Lower leg skin (tissue), 4 donors: ENCODE measurements at regions not wholly inside any gene's neighbourhood (a gene's known extent, or its start where the extent isn't known, plus 50 kb on each side); places are given as distances from the start of the nearest gene placed in this dataset.
A peak's percentile ranks its signal among the peaks of the same experiment; 100 is the strongest.

Experiments
- DNase-seq, 2 donors: peaks; one replicate each; pipeline ENCODE4 v3.0.0-alpha.2; 2019; ENCODE audit warnings: low spot score in 2 of 2
- H3K4me3 ChIP-seq: fragments of 200-600 bp; sonication (generic); 2 replicates; pipeline ENCODE4 v1.5.1; 2017; ENCODE audit warnings: mild to moderate bottlenecking, low read depth; ENCODE audit not compliant: poor library complexity, severe bottlenecking
- POLR2A ChIP-seq, 2 donors: fragments of 450-650 bp; IDR thresholded peaks; one replicate each; pipeline ENCODE4 v1.6.1; 2016 to 2017; ENCODE audit warnings: antibody characterized with exemption in 2 of 2, mild to moderate bottlenecking in 1 of 2, moderate library complexity in 1 of 2
- WGBS, 2 donors: methylation state at CpG; one replicate each; pipeline ENCODE4 v1.1.5; 2018; 5-methylcytosine and 5-hydroxymethylcytosine counted together
- intact Hi-C: fragments of 100-400 bp; cut with DNase I; formaldehyde crosslinking; loops from one replicate; pipeline ENCODE4 v1.15.0; 2023; ENCODE audit warnings: low total_unique reads
- TF ChIP-seq, protein P1 (sequence below), 3 donors: fragments of 450-650 bp; IDR thresholded peaks; one replicate each; pipeline ENCODE4 v1.5.1; 2016; ENCODE audit warnings: antibody characterized with exemption in 3 of 3, mild to moderate bottlenecking in 3 of 3, moderate library complexity in 2 of 3

DNA sequence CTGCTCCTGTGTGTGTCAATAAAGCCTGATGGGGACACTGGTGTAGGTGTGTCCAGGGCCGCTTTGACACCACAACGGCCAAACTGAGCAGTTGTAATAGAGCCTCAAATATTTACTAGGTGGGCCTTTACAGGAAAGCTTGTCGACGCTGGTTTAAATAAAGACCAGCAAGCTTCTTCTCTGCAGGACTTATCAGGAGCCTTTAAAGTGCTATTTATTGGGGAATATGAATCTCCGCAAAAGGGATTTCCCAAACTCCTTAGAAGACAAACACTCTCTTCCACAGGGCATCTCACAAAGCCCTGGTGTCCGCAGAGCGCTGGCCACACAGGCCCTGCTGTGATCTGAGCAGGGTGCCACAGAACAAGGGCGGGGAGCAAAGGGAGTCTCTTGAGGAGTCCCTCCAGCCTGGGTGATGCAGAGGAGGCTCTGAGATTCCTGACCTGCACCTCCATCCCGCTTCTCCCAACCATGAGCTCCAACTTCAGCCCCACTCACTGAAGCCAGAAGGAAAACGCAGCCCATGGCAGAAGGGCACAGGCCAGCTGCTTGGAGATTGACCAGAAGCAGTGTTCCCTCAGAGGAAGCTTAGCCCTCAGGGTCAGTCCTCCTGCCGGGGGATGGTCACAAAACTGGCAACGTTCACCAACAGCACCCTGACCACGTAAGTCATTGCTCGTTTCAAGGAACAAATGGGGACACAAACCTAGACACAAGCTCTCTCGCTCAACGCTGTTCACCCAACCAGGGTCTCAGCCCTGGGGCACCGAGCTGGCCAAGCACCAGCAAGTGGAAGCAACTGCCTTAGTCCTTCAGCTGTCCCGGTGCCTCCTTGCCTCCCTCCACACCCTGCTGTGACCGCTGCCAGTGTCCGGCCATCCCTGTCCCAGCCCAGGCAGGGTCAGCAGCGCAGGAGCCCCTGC lies 129.5 kb downstream of the OAT start:
- intact Hi-C loops, result no loop called here
- TF ChIP-seq POLR2A (IDR thresholded peaks at IDR 0.05), result no peak
- TF ChIP-seq, protein P1, sequence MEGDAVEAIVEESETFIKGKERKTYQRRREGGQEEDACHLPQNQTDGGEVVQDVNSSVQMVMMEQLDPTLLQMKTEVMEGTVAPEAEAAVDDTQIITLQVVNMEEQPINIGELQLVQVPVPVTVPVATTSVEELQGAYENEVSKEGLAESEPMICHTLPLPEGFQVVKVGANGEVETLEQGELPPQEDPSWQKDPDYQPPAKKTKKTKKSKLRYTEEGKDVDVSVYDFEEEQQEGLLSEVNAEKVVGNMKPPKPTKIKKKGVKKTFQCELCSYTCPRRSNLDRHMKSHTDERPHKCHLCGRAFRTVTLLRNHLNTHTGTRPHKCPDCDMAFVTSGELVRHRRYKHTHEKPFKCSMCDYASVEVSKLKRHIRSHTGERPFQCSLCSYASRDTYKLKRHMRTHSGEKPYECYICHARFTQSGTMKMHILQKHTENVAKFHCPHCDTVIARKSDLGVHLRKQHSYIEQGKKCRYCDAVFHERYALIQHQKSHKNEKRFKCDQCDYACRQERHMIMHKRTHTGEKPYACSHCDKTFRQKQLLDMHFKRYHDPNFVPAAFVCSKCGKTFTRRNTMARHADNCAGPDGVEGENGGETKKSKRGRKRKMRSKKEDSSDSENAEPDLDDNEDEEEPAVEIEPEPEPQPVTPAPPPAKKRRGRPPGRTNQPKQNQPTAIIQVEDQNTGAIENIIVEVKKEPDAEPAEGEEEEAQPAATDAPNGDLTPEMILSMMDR (IDR thresholded peaks at IDR 0.05), result no peak
- peak in 1 of 2 donors; percentile 81 for DNase-seq
- no peak overlapping the region for H3K4me3 ChIP-seq
- WGBS, 2 donors, result 91 to 92% methylated on average over 20 to 21 of the region's 21 CpGs

DNA sequence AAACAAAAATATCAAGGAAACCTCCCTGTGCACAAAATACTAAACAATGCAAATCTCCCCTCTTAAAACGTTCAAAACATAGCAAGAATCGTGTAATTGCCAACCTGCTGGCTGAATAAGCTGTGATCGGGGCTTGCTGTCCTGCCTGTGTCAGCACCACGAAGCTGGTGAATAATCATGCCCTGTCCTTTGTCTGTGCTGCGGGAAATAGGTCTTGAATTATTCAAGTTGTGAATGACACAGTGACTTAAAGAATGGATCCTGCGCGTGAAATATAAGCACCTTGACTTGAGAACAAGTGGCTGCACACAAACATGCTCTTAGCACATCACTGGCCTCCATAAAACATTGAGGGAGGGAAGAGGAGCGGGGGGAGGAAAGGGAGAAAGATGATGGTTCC lies 130.2 kb downstream of the OAT start:
- 88 to 94% methylated on average over 8 of the region's 8 CpGs for WGBS, 2 donors
- no peak for TF ChIP-seq POLR2A (IDR thresholded peaks at IDR 0.05)
- TF ChIP-seq, protein P1 (IDR thresholded peaks at IDR 0.05), result no peak
- peak in 1 of 2 donors; percentile 26 for DNase-seq

DNA sequence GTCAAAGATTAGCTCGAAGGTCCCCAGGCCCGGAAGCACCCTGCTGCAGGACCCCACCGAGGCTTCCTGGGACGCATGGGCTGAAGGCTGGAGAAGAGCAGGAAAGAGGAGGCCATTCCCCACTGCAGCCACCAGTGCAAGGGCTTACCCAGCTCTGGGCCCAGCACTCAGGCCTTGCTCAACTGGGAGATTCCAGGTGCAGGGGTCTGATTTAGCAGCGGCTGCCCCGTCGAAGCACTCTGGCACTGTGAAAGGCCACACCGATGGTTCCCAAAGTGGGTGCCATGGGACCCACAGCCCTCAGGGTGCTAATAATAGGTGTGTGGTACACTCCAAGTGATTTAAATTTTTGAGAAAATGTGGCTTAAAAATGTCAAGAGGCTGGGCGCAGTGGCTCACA lies 130.9 kb downstream of the OAT start:
- intact Hi-C loops, result no loop called here
- TF ChIP-seq POLR2A (IDR thresholded peaks at IDR 0.05), result no peak
- TF ChIP-seq, protein P1 (IDR thresholded peaks at IDR 0.05), result no peak
- no peak overlapping the region for H3K4me3 ChIP-seq
- no peak for DNase-seq
- 94 to 96% methylated on average over 9 of the region's 9 CpGs for WGBS, 2 donors

More for the DNA sequence above, 130.2 kb downstream of the OAT start:
- H3K4me3 ChIP-seq, result no peak overlapping the region
- intact Hi-C loops, result no loop called here

DNA sequence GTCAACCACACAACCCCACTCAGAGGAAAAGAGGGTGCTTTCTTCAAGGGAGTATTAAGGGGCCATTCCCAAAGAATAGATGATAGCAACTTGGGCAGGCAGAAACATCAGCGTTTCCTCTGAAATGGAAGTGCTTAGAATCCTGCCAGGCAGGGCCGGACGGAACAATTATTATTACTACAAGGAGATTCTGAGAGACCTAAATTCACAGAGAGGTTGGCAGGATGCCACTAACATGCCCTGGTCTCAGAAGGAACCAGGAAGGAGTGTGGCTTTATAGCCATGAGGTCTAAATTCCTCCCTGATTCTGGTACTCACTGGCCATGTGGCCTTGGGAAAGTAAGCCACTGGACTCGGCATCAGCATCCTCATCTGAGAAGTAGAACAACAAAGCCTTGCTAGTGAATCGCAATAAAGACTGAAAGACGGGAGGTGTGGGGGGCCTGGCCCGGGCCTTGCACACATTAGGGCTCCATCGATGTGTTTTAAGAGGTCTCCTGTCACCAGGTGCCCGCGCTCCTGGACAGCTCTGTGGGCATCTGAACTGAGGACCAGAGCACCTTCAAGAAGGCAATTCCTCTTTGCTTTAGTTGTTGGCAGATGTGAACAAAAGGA lies 131.5 kb downstream of the OAT start:
- WGBS, 2 donors, result 90 to 92% methylated on average over 10 of the region's 10 CpGs
- H3K4me3 ChIP-seq, result no peak overlapping the region
- intact Hi-C loops, result no loop called here
- TF ChIP-seq POLR2A (IDR thresholded peaks at IDR 0.05), result no peak
- TF ChIP-seq, protein P1 (IDR thresholded peaks at IDR 0.05), result no peak
- DNase-seq, result peak in 1 of 2 donors; percentile 83

DNA sequence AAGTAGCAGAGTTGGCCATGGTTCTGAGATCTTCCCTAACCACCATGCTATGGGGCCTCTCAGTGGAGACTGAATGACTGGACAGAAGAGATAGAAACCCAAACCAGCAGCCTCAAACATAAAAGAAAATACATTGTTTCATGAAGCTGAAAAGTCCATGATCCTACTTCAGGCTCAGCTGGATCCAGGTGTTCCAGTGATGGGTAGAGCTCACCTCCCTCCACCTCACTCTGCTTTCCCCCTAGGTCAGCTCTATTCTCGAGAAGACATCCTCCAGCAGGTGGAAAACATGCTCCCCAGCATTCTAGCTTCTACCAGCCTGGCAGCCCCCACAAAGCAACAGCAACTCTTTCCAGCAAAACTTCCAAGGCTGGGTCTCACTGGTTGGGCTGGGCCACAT lies 132.1 kb downstream of the OAT start:
- intact Hi-C loops, result no loop called here
- TF ChIP-seq, protein P1 (IDR thresholded peaks at IDR 0.05), result no peak
- TF ChIP-seq POLR2A (IDR thresholded peaks at IDR 0.05), result no peak
- WGBS, 2 donors, result 94 to 100% methylated on average over 1 of the region's 1 CpG
- peak in 1 of 2 donors; percentile 48 for DNase-seq
- no peak overlapping the region for H3K4me3 ChIP-seq
